ENCODE measurements at regions not wholly inside any gene's neighbourhood (a gene's known extent, or its start where the extent isn't known, plus 50 kb on each side); places are given as distances from the start of the nearest gene placed in this dataset.

GRCh38 chr19:28023064-28023463 lies 1189.9 kb downstream of the UQCRFS1 start (continued):
- TF ChIP-seq SMC3 (IDR thresholded peaks at IDR 0.05) (no peak), HES2 (IDR thresholded peaks at IDR 0.05) (no peak), BHLHE40 (IDR thresholded peaks at IDR 0.05; ENCODE audit: low read depth, low read length) (no peak), HMGXB4 (CRISPR knock-in tag; IDR thresholded peaks at IDR 0.05; ENCODE audit: borderline replicate concordance) (no peak), ZC3H11A (IDR thresholded peaks at IDR 0.05) (no peak), CEBPB (IDR thresholded peaks at IDR 0.05) (no peak), RCOR1 (IDR thresholded peaks at IDR 0.05; ENCODE audit: low read depth, low read length) (no peak), CHD4 (IDR thresholded peaks at IDR 0.05; ENCODE audit: borderline replicate concordance) (no peak), MAZ (IDR thresholded peaks at IDR 0.05; ENCODE audit: borderline replicate concordance, low read depth, low read length) (no peak)

GRCh38 chr19:28022506-28022905 lies 1190.4 kb downstream of the UQCRFS1 start:
- TF ChIP-seq HDAC2 (IDR thresholded peaks at IDR 0.05) (no peak), PHF8 (IDR thresholded peaks at IDR 0.05; ENCODE audit: borderline replicate concordance, low read depth) (no peak), JUNB (IDR thresholded peaks at IDR 0.05) (no peak), PBX3 (IDR thresholded peaks at IDR 0.05) (no peak)
- H3K4me3 ChIP-seq, result no peak overlapping the region
- H3K9me3 ChIP-seq, result peaks cover 9% of the 10 kb centered on the region; the same call in 2 of the 3 replicates
- H3K4me1 ChIP-seq, result no peaks in the 10 kb centered on the region
- no peak overlapping the region for H3K4me2 ChIP-seq
- DNase-seq (ENCODE audit: low read depth in 1 of 2, low spot score in 1 of 2), result no peak
- FAIRE-seq, result no peak
- ChIA-PET CTCF (no interaction called here), POLR2A (no interaction called here)
- WGBS (ENCODE audit: missing lambda C conversion rate), result 28% methylated on average over 7 of the region's 7 CpGs
- no peak overlapping the region for H3K27ac ChIP-seq
- ATAC-seq, result no peak

- POLR2A ChIA-PET, result no interaction called here
- DNase-seq (ENCODE audit: low read depth in 1 of 2, low spot score in 1 of 2), result no peak
- no peak for ATAC-seq
- CTCF ChIA-PET, result no interaction called here
- H3K4me1 ChIP-seq, result no peaks in the 10 kb centered on the region
- peak; percentile 76 for FAIRE-seq
- H3K4me3 ChIP-seq, result no peak overlapping the region
- H3K9me3 ChIP-seq, result peaks cover 9% of the 10 kb centered on the region; the same call in 2 of the 3 replicates
- TF ChIP-seq CTCF (IDR thresholded peaks at IDR 0.05) (no peak), JUN (IDR thresholded peaks at IDR 0.05) (no peak), BCL3 (IDR thresholded peaks at IDR 0.05) (no peak), FOSL2 (IDR thresholded peaks at IDR 0.05) (no peak), FOSL2 (CRISPR knock-in tag; IDR thresholded peaks at IDR 0.05) (no peak), PHF8 (IDR thresholded peaks at IDR 0.05; ENCODE audit: borderline replicate concordance, low read depth) (no peak), RNF2 (IDR thresholded peaks at IDR 0.05; ENCODE audit: borderline replicate concordance, low read depth) (no peak), JUNB (IDR thresholded peaks at IDR 0.05) (no peak), ZC3H11A (IDR thresholded peaks at IDR 0.05) (no peak)
- H3K27ac ChIP-seq, result no peak overlapping the region
- no peak overlapping the region for H3K4me2 ChIP-seq
- 10% methylated on average over 8 of the region's 8 CpGs for WGBS (ENCODE audit: missing lambda C conversion rate)
These were observed 1191.4 kb downstream of the UQCRFS1 start for GRCh38 chr19:28021259-28022185.

All from A549 (cell line).